GM12872 (cell line): ENCODE measurements at regions not wholly inside any gene's neighbourhood (a gene's known extent, or its start where the extent isn't known, plus 50 kb on each side); places are given as distances from the start of the nearest gene placed in this dataset.

Experiments used
- CTCF ChIP-seq: IDR thresholded peaks from 3 replicates; pipeline ENCODE4 v1.5.1; 2011; ENCODE audit warnings: low read depth, mild to moderate bottlenecking, low read length, moderate library complexity; ENCODE audit not compliant: insufficient read depth

DNA sequence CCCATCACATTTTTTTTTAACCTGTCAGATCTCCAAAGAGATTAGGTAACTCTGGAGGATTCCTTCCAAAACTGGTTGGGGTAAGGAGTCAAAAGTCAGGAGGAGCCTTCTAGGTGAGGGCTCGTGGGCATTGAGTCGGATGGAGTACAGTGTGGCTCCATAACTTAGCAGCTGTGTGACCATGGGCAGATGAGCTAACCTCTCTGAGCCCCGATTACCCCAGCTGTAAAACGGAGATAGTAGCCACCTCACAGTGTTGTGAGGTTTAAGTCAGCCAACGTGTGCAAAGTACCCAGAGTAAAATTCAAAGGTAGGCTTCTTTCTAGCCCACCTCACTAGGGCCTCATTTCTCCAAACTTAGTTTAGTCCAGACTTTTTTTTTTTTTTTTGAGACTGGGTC lies 151.5 kb downstream of the CD24 start:
- TF ChIP-seq CTCF, result no peak

DNA sequence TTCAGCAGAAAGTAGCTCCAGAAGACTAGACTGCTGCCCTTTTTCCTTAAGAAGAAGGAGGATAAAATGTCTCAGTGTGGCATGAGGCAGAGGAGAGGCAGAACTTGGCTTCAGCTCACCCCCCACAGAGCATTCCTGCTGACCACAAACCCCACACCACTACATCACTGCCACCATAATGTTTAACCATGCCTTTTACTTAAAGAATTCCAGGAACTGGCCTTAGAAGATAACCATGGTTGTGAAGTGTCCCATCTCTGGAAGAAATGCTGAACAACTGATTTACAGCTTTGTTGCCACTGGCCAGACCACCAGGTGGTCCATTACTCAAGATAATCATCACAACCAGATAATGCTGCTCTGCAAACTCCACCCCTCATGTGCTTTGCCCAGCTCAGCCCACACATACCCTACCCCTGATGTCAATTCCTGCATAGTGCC lies 154.1 kb downstream of the CD24 start:
- no peak for TF ChIP-seq CTCF

DNA sequence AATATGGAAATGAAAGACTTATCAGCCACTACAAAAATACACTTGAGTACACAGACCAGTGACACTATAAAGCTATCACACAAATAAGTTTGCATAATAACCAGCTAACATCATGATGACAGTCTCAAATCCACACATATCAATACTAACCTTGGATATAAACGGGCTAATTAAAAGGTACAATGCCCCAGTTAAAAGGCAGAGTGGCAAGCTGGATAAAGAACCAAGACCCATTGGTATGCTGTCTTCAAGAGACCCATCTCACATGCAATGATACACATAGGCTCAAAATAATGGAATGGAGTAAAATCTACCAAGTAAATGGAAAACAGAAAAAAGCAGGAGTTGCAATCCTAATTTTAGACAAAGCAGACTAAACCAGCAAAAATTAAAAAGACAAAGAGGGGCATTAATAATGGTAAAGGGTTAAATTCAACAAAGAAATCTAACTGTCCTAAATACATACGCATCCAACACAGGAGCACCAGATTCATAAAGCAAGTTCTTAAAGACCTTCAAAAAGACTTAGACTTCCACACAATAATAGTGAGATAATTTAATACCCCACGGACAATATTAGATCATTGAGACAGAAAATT lies 163.3 kb downstream of the CD24 start:
- no peak for TF ChIP-seq CTCF

- no peak for TF ChIP-seq CTCF
Measured at GRCh38 chr6:106808758-106809157, 165.8 kb downstream of the CD24 start.

GRCh38 chr6:106807947-106808611 lies 166.4 kb downstream of the CD24 start:
- 0 out of 3 replicates have a peak, but pooled peaks have one; percentile 6 for TF ChIP-seq CTCF

GRCh38 chr6:106805771-106806170 lies 168.8 kb downstream of the CD24 start:
- TF ChIP-seq CTCF, result no peak

- TF ChIP-seq CTCF, result no peak
Measured at GRCh38 chr6:106804346-106805335, 169.9 kb downstream of the CD24 start.
